PC-9 (cell line): ENCODE measurements at regions not wholly inside any gene's neighbourhood (a gene's known extent, or its start where the extent isn't known, plus 50 kb on each side); places are given as distances from the start of the nearest gene placed in this dataset.
"Not testable (repeated sequence)": the region's sequence is repeated elsewhere in the genome, so short reads cannot be mapped to it uniquely, and the experiment has no call there.

Experiments
- BruUV-seq: library from RNA; stranded (reverse); fragments of 400-500 nt; replicated peaks from 2 replicates; lab custom pipeline; 2021; lab: Mats Ljungman, UMichigan
- CTCF ChIA-PET: fragments of 300-600 bp; sonication (Branson Sonifier 250); formaldehyde crosslinking; loops from one replicate; lab custom pipeline; 2022; ENCODE audit warnings: antibody characterized with exemption; lab: Charles Lee
- POLR2A ChIA-PET: fragments of 300-600 bp; sonication (Branson Sonifier 250); formaldehyde crosslinking; loops from one replicate; lab custom pipeline; 2022; ENCODE audit warnings: antibody characterized with exemption; ENCODE audit not compliant: unreplicated experiment; lab: Charles Lee
- DNase-seq, 2 experiments: peaks; one replicate each; pipeline versions ENCODE4 v3.0.0 to v3.0.0-alpha.2; 2015 to 2022; ENCODE audit warnings: mixed read lengths in 1 of 2
- H2AFZ ChIP-seq: fragments of 200-600 bp; sonication (generic); 2 replicates; pipeline ENCODE4 v1.8.1; 2017; ENCODE audit warnings: antibody characterized with exemption
- H3F3A ChIP-seq: fragments of 200-600 bp; sonication (generic); 2 replicates; pipeline ENCODE4 v1.8.1; 2017; ENCODE audit warnings: antibody characterized with exemption, mild to moderate bottlenecking, low read depth; ENCODE audit not compliant: insufficient read depth
- H3K27ac ChIP-seq: fragments of 200-600 bp; sonication (generic); 2 replicates; pipeline ENCODE4 v1.6.1; 2016; ENCODE audit warnings: mixed run types
- H3K27me3 ChIP-seq: fragments of 200-600 bp; sonication (generic); 2 replicates; pipeline ENCODE4 v1.6.1; 2016; ENCODE audit warnings: low read depth, mixed run types; ENCODE audit not compliant: insufficient read depth
- H3K36me3 ChIP-seq: fragments of 200-600 bp; sonication (generic); 2 replicates; pipeline ENCODE4 v1.6.1; 2016; ENCODE audit warnings: low read depth, mixed run types
- H3K4me1 ChIP-seq: fragments of 200-600 bp; sonication (generic); replicated peaks from 2 replicates; pipeline ENCODE4 v1.6.1; 2016; ENCODE audit warnings: mixed run types; ENCODE audit not compliant: insufficient read depth
- H3K4me2 ChIP-seq: fragments of 200-600 bp; sonication (generic); 2 replicates; pipeline ENCODE4 v1.6.1; 2017; ENCODE audit warnings: mixed run types
- H3K4me3 ChIP-seq: fragments of 200-600 bp; sonication (generic); 2 replicates; pipeline ENCODE4 v1.6.1; 2016; ENCODE audit warnings: mixed run types
- H3K79me2 ChIP-seq: fragments of 200-600 bp; sonication (generic); 2 replicates; pipeline ENCODE4 v1.6.1; 2017; ENCODE audit warnings: low read depth, mixed run types
- H3K9me2 ChIP-seq: fragments of 200-600 bp; sonication (generic); 2 replicates; pipeline ENCODE4 v1.8.1; 2017; ENCODE audit warnings: mild to moderate bottlenecking; ENCODE audit not compliant: insufficient read depth
- H3K9me3 ChIP-seq: fragments of 200-600 bp; sonication (generic); 2 replicates; pipeline ENCODE4 v1.8.1; 2016; ENCODE audit warnings: low read depth; ENCODE audit not compliant: insufficient read depth
- H4K20me1 ChIP-seq: fragments of 200-600 bp; sonication (generic); 2 replicates; pipeline ENCODE4 v1.8.1; 2017; ENCODE audit not compliant: insufficient read depth
- CTCF ChIP-seq: fragments of 200-600 bp; sonication (generic); conservative IDR thresholded peaks from 2 replicates; pipeline ENCODE4 v1.6.1; 2017; ENCODE audit warnings: mixed run types, antibody characterized with exemption, mild to moderate bottlenecking, moderate library complexity
- EZH2 ChIP-seq: fragments of 200-600 bp; sonication (generic); IDR thresholded peaks from 2 replicates; pipeline ENCODE4 v1.8.0; 2017; ENCODE audit warnings: antibody characterized with exemption, low read depth
- intact Hi-C: fragments of 100-400 bp; cut with micrococcal nuclease; formaldehyde crosslinking; loops from one replicate; pipeline ENCODE4 v1.10.0; 2022; ENCODE audit not compliant: unreplicated experiment

GRCh38 chr13:20305587-20305986 is 73.5 kb upstream of the GJB6 start:
- no peak for DNase-seq
- TF ChIP-seq CTCF (0 out of 2 replicates have a peak, but pooled peaks have one; percentile 17), EZH2 (no peak)
- H3K4me3 ChIP-seq: no peak overlapping the region
- POLR2A ChIA-PET: no interaction called here
- intact Hi-C loops: no loop called here
- no peaks in the 10 kb centered on the region for H3F3A ChIP-seq
- H3K79me2 ChIP-seq: no peaks in the 10 kb centered on the region
- H4K20me1 ChIP-seq: no peaks in the 10 kb centered on the region
- no peak overlapping the region for H2AFZ ChIP-seq
- CTCF ChIA-PET: no interaction called here
- BruUV-seq: no TSS peak
- H3K4me2 ChIP-seq: no peak overlapping the region
- no peaks in the 10 kb centered on the region for H3K4me1 ChIP-seq
- H3K36me3 ChIP-seq: no peaks in the 10 kb centered on the region
- H3K27ac ChIP-seq: no peak overlapping the region
- H3K27me3 ChIP-seq: no peaks in the 10 kb centered on the region
- no peaks in the 10 kb centered on the region for H3K9me3 ChIP-seq
- no peaks in the 10 kb centered on the region for H3K9me2 ChIP-seq

GRCh38 chr13:20304061-20304460 is 71.9 kb upstream of the GJB6 start:
- BruUV-seq, H3K27me3 ChIP-seq, H3K4me3 ChIP-seq, H3K4me2 ChIP-seq, POLR2A ChIA-PET, H3K9me2 ChIP-seq, H3F3A ChIP-seq, DNase-seq, H3K27ac ChIP-seq, H3K36me3 ChIP-seq, H3K4me1 ChIP-seq, intact Hi-C loops, H3K9me3 ChIP-seq, H2AFZ ChIP-seq, H4K20me1 ChIP-seq, CTCF ChIA-PET, H3K79me2 ChIP-seq: not testable (repeated sequence)

- no TSS peak for BruUV-seq
- intact Hi-C loops: no loop called here
- Histone ChIP-seq H3K4me2 (no peak overlapping the region), H3F3A (no peaks in the 10 kb centered on the region), H3K79me2 (no peaks in the 10 kb centered on the region), H3K4me1 (no peaks in the 10 kb centered on the region), H3K27ac (no peak overlapping the region), H2AFZ (no peak overlapping the region), H4K20me1 (no peaks in the 10 kb centered on the region), H3K9me3 (no peaks in the 10 kb centered on the region), H3K4me3 (no peak overlapping the region), H3K27me3 (no peaks in the 10 kb centered on the region), H3K36me3 (no peaks in the 10 kb centered on the region), H3K9me2 (no peaks in the 10 kb centered on the region)
- DNase-seq: no peak
- POLR2A ChIA-PET: no interaction called here
- CTCF ChIA-PET: no interaction called here
- TF ChIP-seq EZH2: no peak
- TF ChIP-seq CTCF: no peak
Observed at GRCh38 chr13:20303636-20304035, 71.5 kb upstream of the GJB6 start.

- Histone ChIP-seq H3K36me3 (no peaks in the 10 kb centered on the region), H3K9me2 (no peaks in the 10 kb centered on the region), H3K9me3 (no peaks in the 10 kb centered on the region), H3F3A (no peaks in the 10 kb centered on the region), H4K20me1 (no peaks in the 10 kb centered on the region), H3K27ac (no peak overlapping the region), H3K4me2 (no peak overlapping the region), H3K4me1 (no peaks in the 10 kb centered on the region), H2AFZ (no peak overlapping the region), H3K27me3 (no peaks in the 10 kb centered on the region), H3K4me3 (no peak overlapping the region), H3K79me2 (no peaks in the 10 kb centered on the region)
- intact Hi-C loops: no loop called here
- ChIA-PET CTCF (no interaction called here), POLR2A (no interaction called here)
- no peak for DNase-seq
- TF ChIP-seq CTCF (no peak), EZH2 (no peak)
- BruUV-seq: no TSS peak
Observed at GRCh38 chr13:20301403-20302071, 69.4 kb upstream of the GJB6 start.
